GM19099 (cell line): ENCODE measurements at regions not wholly inside any gene's neighbourhood (a gene's known extent, or its start where the extent isn't known, plus 50 kb on each side); places are given as distances from the start of the nearest gene placed in this dataset.

ENCODE experiments used
- POLR2A ChIP-seq: IDR thresholded peaks from 3 replicates; pipeline ENCODE4 v1.6.1; 2011; ENCODE audit warnings: low read depth; ENCODE audit not compliant: insufficient read length; ENCODE audit errors: extremely low read depth

DNA sequence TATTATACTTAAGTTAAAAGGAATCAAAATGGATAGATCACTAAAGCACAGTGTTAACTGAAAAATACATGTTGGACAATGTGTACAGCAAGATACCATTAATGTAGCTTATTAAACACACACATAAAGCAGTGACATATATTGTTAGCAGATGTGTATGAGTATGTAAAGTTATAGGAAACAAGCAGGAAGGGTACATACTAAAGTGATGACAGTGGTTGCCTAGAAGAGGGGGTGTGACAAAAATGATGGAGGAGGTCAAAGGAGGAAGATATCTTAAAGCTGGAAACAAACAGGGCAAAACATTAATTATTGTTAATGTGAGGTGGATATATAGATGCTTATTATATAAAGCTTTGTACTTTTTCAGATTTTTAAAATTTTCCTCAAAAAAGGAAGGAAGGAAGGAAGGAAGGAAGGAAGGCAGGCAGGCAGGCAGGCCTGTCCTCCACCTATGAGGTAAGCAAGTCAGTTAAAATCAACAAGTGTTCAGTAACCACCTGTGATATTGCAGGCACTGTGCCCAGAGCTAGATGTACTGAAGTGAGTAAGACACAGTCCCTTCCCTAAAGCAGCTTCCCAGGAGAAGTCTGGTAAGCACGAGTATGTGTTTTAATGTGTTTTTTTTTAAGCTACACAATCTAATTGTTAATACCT, 252.9 kb upstream of the NR5A2 start:
- TF ChIP-seq POLR2A = no peak

DNA sequence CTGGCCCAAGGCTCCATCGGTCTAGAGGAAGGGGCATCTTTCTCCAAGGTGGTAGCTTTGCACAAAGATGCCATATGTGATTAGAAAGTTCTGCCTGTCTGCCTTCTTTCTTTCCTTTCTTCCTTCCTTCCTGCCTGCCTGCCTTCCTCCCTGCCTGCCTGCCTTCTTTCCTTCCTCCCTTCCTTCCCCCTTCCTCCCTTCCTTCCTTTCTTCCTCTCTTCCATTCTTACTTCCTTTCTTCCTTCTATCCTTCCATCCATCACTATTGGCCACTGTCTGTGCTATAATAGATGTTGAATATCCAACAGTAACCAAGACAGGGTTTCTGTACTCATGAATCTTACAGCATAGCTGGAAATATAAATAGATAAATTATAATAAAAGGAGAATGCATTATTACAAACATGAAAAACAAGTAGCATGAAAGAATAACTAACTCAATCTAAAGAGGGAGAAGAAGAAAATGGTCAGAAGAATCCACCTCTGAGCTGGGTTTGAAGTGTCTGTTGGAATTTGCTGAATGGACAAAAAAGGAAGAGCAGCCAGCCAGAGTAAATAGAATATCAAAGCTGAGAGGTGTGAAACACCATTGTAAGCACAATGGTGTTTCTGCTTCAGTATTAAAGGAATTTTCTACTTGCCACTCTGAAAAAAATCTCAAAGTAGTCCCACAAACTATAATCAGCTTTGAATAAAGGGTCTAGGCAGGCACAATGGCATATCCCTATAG, 250.6 kb upstream of the NR5A2 start:
- no peak for TF ChIP-seq POLR2A

- TF ChIP-seq POLR2A = no peak
Observed at GRCh38 chr1:199778324-199778955, 249.1 kb upstream of the NR5A2 start.

DNA sequence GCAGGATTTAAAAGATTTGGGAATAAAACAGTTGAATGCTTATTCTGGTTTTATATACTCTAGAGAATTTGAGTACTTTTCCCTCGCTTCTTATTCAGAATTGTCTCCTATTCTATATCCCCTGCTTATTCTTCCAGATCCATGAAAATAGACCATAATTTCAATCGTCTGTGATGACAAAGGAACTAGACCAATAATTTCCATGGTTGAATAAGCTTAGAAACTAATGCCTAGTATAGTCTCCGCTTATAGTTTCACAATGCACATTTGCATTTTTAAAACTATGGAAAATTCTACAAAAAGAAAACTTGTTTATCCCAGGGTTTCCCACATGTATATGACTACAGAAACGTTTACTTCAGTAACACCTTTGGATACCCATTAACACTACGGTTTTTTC, 247.4 kb upstream of the NR5A2 start:
- no peak for TF ChIP-seq POLR2A

GRCh38 chr1:199780948-199781670, 246.4 kb upstream of the NR5A2 start:
- TF ChIP-seq POLR2A = no peak

- no peak for TF ChIP-seq POLR2A
Observed at GRCh38 chr1:199784138-199784895, 243.2 kb upstream of the NR5A2 start.

GRCh38 chr1:199786695-199787094, 240.8 kb upstream of the NR5A2 start:
- no peak for TF ChIP-seq POLR2A

DNA sequence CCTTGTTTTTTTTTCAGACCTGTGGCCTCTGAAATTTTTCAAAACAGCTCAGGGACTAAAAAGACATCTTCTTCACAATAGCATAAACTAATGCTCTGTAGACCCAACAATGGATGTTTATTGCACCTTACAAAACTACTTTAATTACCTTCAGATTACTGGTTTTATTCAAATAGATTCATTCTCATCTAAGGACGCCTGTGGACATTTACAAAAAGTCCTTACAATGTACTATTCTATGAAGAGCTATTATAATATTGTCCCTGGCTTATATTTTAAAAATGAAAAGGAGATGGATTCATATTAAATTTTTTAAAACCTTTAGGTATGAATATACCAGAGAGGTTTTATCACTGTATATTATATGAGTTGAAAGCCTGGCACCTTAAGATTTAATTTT, 238.4 kb upstream of the NR5A2 start:
- TF ChIP-seq POLR2A = no peak

- no peak for TF ChIP-seq POLR2A
Observed at GRCh38 chr1:199791495-199791894, 236.0 kb upstream of the NR5A2 start.

DNA sequence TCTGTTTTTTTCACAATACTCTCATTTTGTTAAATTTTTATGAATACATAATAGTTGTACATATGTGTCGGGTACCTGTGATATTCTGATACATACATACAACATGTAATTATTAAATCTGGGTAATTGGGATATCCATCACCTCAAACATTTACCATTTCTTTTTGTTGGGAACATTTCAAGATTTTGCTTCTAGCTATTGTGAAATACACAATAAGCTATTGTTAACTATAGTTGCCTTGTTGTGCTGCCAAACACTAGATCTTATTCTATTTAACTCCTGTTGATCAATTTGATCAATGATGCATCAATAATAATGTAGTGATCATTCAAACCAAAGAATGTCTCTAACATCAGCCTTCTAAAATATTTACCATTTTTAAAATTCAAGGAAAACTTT, 234.6 kb upstream of the NR5A2 start:
- TF ChIP-seq POLR2A = no peak

GRCh38 chr1:199794105-199794863, 233.2 kb upstream of the NR5A2 start:
- no peak for TF ChIP-seq POLR2A

- TF ChIP-seq POLR2A = no peak
Observed at GRCh38 chr1:199799116-199799515, 228.4 kb upstream of the NR5A2 start.

DNA sequence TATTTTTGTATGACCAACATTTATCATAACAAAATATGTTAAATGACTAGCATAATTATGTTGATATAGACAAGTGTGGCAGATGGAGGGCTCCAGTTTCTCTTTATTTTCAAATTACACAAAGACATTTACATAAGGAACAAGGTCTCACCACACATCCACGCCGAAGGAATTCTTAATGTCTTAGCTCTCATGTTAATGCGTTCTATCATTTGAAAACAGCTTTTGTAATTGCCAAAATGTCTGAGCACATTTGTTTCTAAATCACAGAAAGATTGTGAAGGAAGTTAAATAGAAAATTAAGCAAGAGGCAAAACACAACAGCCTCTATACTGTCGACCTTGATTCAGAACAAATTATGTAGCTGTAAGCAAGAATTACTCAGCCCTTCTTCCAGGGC, 223.0 kb upstream of the NR5A2 start:
- no peak for TF ChIP-seq POLR2A
